K562 (cell line): ENCODE measurements at regions not wholly inside any gene's neighbourhood (a gene's known extent, or its start where the extent isn't known, plus 50 kb on each side); places are given as distances from the start of the nearest gene placed in this dataset.

Source experiments
- ATAC-seq: fragments of 200-7000 bp; cut with Tn5 transposase; 3 replicates; pipeline ENCODE4 v1.9.1; 2020; ENCODE audit warnings: moderate library complexity
- BruUV-seq: library from RNA; stranded (reverse); fragments of 400-500 nt; replicated peaks from 2 replicates; lab custom pipeline; 2021; lab: Mats Ljungman, UMichigan
- CTCF ChIA-PET: fragments of 300-600 bp; formaldehyde crosslinking; extraction: SDS; loops from one replicate; lab custom pipeline; 2021; ENCODE audit warnings: low intra/inter-chr PET ratio; lab: Yijun Ruan, JAX
- POLR2A ChIA-PET: fragments of 300-600, 350-650 bp; sonication (Branson Sonifier 250); formaldehyde crosslinking; extraction: SDS; loops from one replicate; lab custom pipeline; 2021; ENCODE audit warnings: antibody characterized with exemption, inconsistent platforms; lab: Yijun Ruan, JAX
- DNase-seq, 4 experiments: peaks; one replicate each; pipeline versions ENCODE4 v3.0.0 to v3.0.0-alpha.2; 2011 to 2018; ENCODE audit warnings: low spot score in 3 of 4, mixed read lengths in 3 of 4; ENCODE audit errors: extremely low read depth in 1 of 4
- FAIRE-seq: peaks from 2 replicates; lab custom pipeline; 2011; peaks lifted over from hg19 to GRCh38; lab: Jason Lieb, UNC
- H2AFZ ChIP-seq: 2 replicates; pipeline ENCODE4 v1.6.0; 2011; ENCODE audit warnings: low read depth, low read length, control low read depth, inconsistent platforms
- H3K27ac ChIP-seq: fragments of 200-600 bp; 3 replicates; pipeline ENCODE4 v1.8.0; 2011; ENCODE audit warnings: low read depth, mild to moderate bottlenecking, control low read depth, inconsistent platforms, low read length, moderate library complexity, mixed read lengths; ENCODE audit errors: extremely low read depth
- H3K27me3 ChIP-seq, 2 experiments: fragments of 300-600 bp in 1 of 2; 2 replicates in 1 of 2; 3 replicates in 1 of 2; pipeline versions ENCODE4 v1.6.0 to v1.8.0; 2011; ENCODE audit warnings: inconsistent platforms in 2 of 2, low read length in 2 of 2, mild to moderate bottlenecking in 1 of 2, mixed read lengths in 1 of 2, moderate library complexity in 1 of 2; ENCODE audit not compliant: control insufficient read depth in 2 of 2, insufficient read depth in 2 of 2
- H3K36me3 ChIP-seq: fragments of 300-600 bp; 3 replicates; pipeline ENCODE4 v1.8.0; 2011; ENCODE audit warnings: mild to moderate bottlenecking, low read length, inconsistent platforms; ENCODE audit not compliant: control insufficient read depth, insufficient read depth
- H3K4me1 ChIP-seq, 2 experiments: fragments of 200-600 bp in 1 of 2; replicated peaks in 1 of 2; 2 replicates in 1 of 2; 3 replicates in 1 of 2; pipeline versions ENCODE4 v1.5.1 to v1.8.0; 2011; ENCODE audit warnings: inconsistent platforms in 2 of 2, low read length in 2 of 2, mild to moderate bottlenecking in 1 of 2, mixed read lengths in 1 of 2, moderate library complexity in 1 of 2; ENCODE audit not compliant: control insufficient read depth in 2 of 2, insufficient read depth in 2 of 2
- H3K4me2 ChIP-seq: 2 replicates; pipeline ENCODE4 v1.6.1; 2011; ENCODE audit warnings: low read length, control low read depth, inconsistent platforms, mixed read lengths; ENCODE audit not compliant: insufficient read depth
- H3K4me3 ChIP-seq: fragments of 200-600 bp; sonication (generic), shearing (Covaris generic); 2 replicates; pipeline ENCODE4 v1.5.1; 2016; ENCODE audit warnings: control low read depth, inconsistent platforms
- H3K79me2 ChIP-seq: fragments of 200-600 bp; 3 replicates; pipeline ENCODE4 v1.8.0; 2011; ENCODE audit warnings: low read length, inconsistent platforms; ENCODE audit not compliant: control insufficient read depth, insufficient read depth
- H3K9ac ChIP-seq, 2 experiments: 2 replicates each; pipeline versions ENCODE4 v1.6.0 to v1.6.1; 2011; ENCODE audit warnings: low read depth in 2 of 2, low read length in 2 of 2, control low read depth in 1 of 2, inconsistent platforms in 1 of 2, mild to moderate bottlenecking in 1 of 2, mixed read lengths in 1 of 2; ENCODE audit not compliant: insufficient read depth in 1 of 2
- H3K9me1 ChIP-seq: one replicate; pipeline ENCODE4 v1.6.0; 2011; ENCODE audit warnings: inconsistent platforms, mild to moderate bottlenecking, low read length, moderate library complexity; ENCODE audit not compliant: control insufficient read depth, insufficient read depth
- H3K9me3 ChIP-seq: replicated peaks from 2 replicates; pipeline ENCODE4 v1.5.1; 2011; ENCODE audit warnings: low read depth, low read length, inconsistent platforms; ENCODE audit not compliant: control insufficient read depth, insufficient read depth
- H4K20me1 ChIP-seq: replicated peaks from 2 replicates; pipeline ENCODE4 v1.6.1; 2011; ENCODE audit warnings: low read length, inconsistent platforms, mixed read lengths; ENCODE audit not compliant: control insufficient read depth, insufficient read depth
- ARID2 ChIP-seq: fragments of 450-650 bp; IDR thresholded peaks from 2 replicates; pipeline ENCODE4 v1.6.1; 2017; ENCODE audit warnings: antibody characterized with exemption, mild to moderate bottlenecking
- CREB5 ChIP-seq: fragments of 250-450 bp; sonication (Bioruptor Pico); IDR thresholded peaks from 2 replicates; pipeline ENCODE4 v1.5.0; 2020; ENCODE audit warnings: mild to moderate bottlenecking
- NEUROD1 ChIP-seq: fragments of 150-350 bp; IDR thresholded peaks from 2 replicates; pipeline ENCODE4 v1.6.1; 2014; ENCODE audit warnings: borderline replicate concordance, low read length, low read depth; ENCODE audit not compliant: partially characterized antibody
- PRPF4 ChIP-seq: fragments of 200-400 bp; formaldehyde crosslinking; IDR thresholded peaks from one replicate; pipeline ENCODE4 v1.6.1; 2017; ENCODE audit warnings: low read length, low read depth, mild to moderate bottlenecking; ENCODE audit not compliant: insufficient read depth, poor library complexity, severe bottlenecking
- ZKSCAN8 ChIP-seq: fragments of 200-800 bp; sonication (Bioruptor generic); IDR thresholded peaks from 2 replicates; pipeline ENCODE4 v1.6.1; 2016; ENCODE audit warnings: missing genetic modification characterization, missing compliant biosample characterization
- ZNF263 ChIP-seq: sonication (generic); formaldehyde crosslinking; IDR thresholded peaks from 2 replicates; pipeline ENCODE4 v1.8.0; 2022; ENCODE audit warnings: mild to moderate bottlenecking, missing genetic modification reagents, borderline replicate concordance
- ZNF511 ChIP-seq: sonication (generic); formaldehyde crosslinking; IDR thresholded peaks from 2 replicates; pipeline ENCODE4 v1.8.0; 2022; ENCODE audit warnings: mild to moderate bottlenecking, missing genetic modification reagents
- ZNF586 ChIP-seq: fragments of 450-650 bp; formaldehyde crosslinking; conservative IDR thresholded peaks from 2 replicates; pipeline ENCODE4 v1.4.0; 2020; ENCODE audit warnings: mild to moderate bottlenecking, moderate library complexity
- ZSCAN32 ChIP-seq: fragments of 450-650 bp; formaldehyde crosslinking; IDR thresholded peaks from 2 replicates; pipeline ENCODE4 v1.4.0; 2020; ENCODE audit warnings: mild to moderate bottlenecking, moderate library complexity
- WGBS: fragments of 100-300 bp; shearing (Covaris generic); methylation state at CpG from one replicate; pipeline ENCODE4 v1.1.6; 2016; ENCODE audit warnings: low coverage, mixed read lengths; ENCODE audit not compliant: insufficient coverage; ENCODE audit errors: missing lambda C conversion rate; 5-methylcytosine and 5-hydroxymethylcytosine counted together
- in situ Hi-C: fragments of 300-500 bp; cut with MboI; formaldehyde crosslinking; loops from 4 replicates; pipeline ENCODE4 v1.15.0; 2018; ENCODE audit warnings: inconsistent platforms, mixed read lengths
- intact Hi-C: fragments of 100-400 bp; cut with micrococcal nuclease; formaldehyde crosslinking; loops from 2 replicates; pipeline ENCODE4 v1.14.2; 2022
- TF ChIP-seq, protein P1 (sequence below): sonication (generic); formaldehyde crosslinking; IDR thresholded peaks from 2 replicates; pipeline ENCODE4 v1.4.0; 2020; ENCODE audit warnings: mild to moderate bottlenecking, missing genetic modification reagents

- no peak overlapping the region for H3K4me2 ChIP-seq
- in situ Hi-C loops, result no loop called here
- H3K9me1 ChIP-seq, result no peaks in the 10 kb centered on the region
- WGBS, result 46% methylated on average over 6 of the region's 6 CpGs
- no peak overlapping the region for H2AFZ ChIP-seq
- H3K79me2 ChIP-seq, result no peaks in the 10 kb centered on the region
- intact Hi-C loops, result no loop called here
- no peaks in the 10 kb centered on the region for H4K20me1 ChIP-seq
- no peak for TF ChIP-seq PRPF4
- H3K36me3 ChIP-seq, result no peaks in the 10 kb centered on the region
- no peaks in the 10 kb centered on the region for H3K4me1 ChIP-seq
- ATAC-seq (no peak), DNase-seq (no peak), FAIRE-seq (no peak)
- BruUV-seq, result no TSS peak
- H3K27me3 ChIP-seq, result no peaks in the 10 kb centered on the region
- H3K9ac ChIP-seq, result no peak overlapping the region
- no peak overlapping the region for H3K4me3 ChIP-seq
- CTCF ChIA-PET, result no interaction called here
- no peak overlapping the region for H3K27ac ChIP-seq
- no peaks in the 10 kb centered on the region for H3K9me3 ChIP-seq
- POLR2A ChIA-PET, result no interaction called here
Measured at GRCh38 chr6:147820520-147820919, 312.0 kb downstream of the SAMD5 start.

GRCh38 chr6:147821295-147821897 lies 312.9 kb downstream of the SAMD5 start:
- Histone ChIP-seq H3K27me3 (no peaks in the 10 kb centered on the region), H4K20me1 (no peaks in the 10 kb centered on the region), H3K36me3 (no peaks in the 10 kb centered on the region), H3K9me3 (no peaks in the 10 kb centered on the region), H3K9me1 (no peaks in the 10 kb centered on the region), H3K4me1 (no peaks in the 10 kb centered on the region), H3K27ac (no peak overlapping the region), H3K9ac (no peak overlapping the region), H3K4me2 (no peak overlapping the region), H3K79me2 (no peaks in the 10 kb centered on the region), H2AFZ (no peak overlapping the region), H3K4me3 (no peak overlapping the region)
- DNase-seq (no peak), FAIRE-seq (no peak), ATAC-seq (no peak)
- intact Hi-C loops, result no loop called here
- 61% methylated on average over 14 of the region's 14 CpGs for WGBS
- BruUV-seq, result no TSS peak
- ChIA-PET CTCF (no interaction called here), POLR2A (interaction anchor here (0.6 kb wide), 1 partner anchor 311 kb away, joined by 3 read pairs; no protein-coding TSS in a partner anchor)
- no peak for TF ChIP-seq ZKSCAN8 (CRISPR knock-in tag)
- no peak for TF ChIP-seq ZNF511 (CRISPR knock-in tag)
- TF ChIP-seq, protein P1, sequence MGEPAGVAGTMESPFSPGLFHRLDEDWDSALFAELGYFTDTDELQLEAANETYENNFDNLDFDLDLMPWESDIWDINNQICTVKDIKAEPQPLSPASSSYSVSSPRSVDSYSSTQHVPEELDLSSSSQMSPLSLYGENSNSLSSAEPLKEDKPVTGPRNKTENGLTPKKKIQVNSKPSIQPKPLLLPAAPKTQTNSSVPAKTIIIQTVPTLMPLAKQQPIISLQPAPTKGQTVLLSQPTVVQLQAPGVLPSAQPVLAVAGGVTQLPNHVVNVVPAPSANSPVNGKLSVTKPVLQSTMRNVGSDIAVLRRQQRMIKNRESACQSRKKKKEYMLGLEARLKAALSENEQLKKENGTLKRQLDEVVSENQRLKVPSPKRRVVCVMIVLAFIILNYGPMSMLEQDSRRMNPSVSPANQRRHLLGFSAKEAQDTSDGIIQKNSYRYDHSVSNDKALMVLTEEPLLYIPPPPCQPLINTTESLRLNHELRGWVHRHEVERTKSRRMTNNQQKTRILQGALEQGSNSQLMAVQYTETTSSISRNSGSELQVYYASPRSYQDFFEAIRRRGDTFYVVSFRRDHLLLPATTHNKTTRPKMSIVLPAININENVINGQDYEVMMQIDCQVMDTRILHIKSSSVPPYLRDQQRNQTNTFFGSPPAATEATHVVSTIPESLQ (CRISPR knock-in tag), result no peak
- TF ChIP-seq ZNF586 (CRISPR knock-in tag), result no peak
- TF ChIP-seq ZSCAN32 (CRISPR knock-in tag), result no peak
- no peak for TF ChIP-seq ZNF263 (CRISPR knock-in tag)
- no peak for TF ChIP-seq ARID2
- TF ChIP-seq CREB5 (CRISPR knock-in tag), result no peak
- TF ChIP-seq NEUROD1, result no peak
- in situ Hi-C loops, result no loop called here
